ENCODE measurements at regions not wholly inside any gene's neighbourhood (a gene's known extent, or its start where the extent isn't known, plus 50 kb on each side); places are given as distances from the start of the nearest gene placed in this dataset.

DNA sequence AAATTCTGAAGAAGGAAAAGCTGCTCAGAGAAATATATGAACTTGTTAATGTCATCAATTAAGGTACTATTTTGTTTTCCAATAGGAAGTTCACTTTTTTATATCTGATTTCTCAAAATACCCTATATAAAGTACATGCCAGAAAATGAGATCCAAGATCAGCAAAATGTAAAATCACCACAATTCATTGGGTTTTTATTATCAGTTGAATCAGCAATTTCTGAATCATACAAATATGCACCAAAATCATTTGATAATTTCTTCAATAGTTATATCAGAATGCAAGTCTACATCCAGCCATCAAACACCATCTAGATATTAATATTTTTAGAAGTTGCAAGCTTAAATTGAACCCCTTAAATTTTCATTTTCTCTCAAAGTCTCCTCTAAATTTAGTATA, 1293.4 kb upstream of the NCAM2 start:
- no peak for DNase-seq

DNA sequence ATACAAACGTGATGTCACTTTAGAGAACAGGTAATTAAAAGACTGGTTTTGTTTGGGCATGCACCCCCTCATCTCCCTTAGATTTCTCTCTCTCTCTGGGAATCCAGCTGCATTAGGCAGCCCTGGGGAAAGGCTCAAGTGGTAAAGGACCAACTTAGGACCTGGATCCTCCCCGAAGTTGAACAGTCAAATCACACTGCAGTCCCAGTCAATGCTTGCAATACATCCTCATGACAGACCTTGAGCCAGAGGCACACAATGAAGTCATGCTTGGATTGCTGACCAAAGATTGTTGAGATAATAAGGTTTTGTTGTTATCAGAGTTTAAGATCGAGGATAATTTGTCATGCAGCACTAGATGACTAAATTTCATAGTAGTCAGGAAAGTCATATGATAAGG, 1285.8 kb upstream of the NCAM2 start:
- DNase-seq = no peak

GRCh38 chr21:19713313-19713712, 1284.9 kb upstream of the NCAM2 start:
- no peak for DNase-seq

DNA sequence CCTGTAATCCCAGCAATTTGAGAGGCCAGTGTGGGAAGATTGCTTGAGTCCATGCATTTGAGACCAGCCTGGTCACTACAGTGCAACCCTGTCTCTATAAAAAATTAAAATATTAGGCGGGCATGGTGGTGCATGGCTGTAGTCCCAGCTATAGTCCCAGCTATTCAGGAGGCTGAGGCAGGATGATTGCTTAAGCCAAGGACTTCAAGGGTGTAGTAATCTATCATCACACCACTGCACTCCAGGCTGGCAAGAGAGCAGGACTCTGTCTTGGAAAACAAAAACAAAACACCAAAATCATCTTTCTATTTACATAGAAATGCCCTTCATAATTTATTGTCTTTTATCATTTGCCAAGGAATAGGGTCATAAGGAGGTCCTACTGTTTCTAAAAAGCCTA, 1274.1 kb upstream of the NCAM2 start:
- no peak for DNase-seq

DNA sequence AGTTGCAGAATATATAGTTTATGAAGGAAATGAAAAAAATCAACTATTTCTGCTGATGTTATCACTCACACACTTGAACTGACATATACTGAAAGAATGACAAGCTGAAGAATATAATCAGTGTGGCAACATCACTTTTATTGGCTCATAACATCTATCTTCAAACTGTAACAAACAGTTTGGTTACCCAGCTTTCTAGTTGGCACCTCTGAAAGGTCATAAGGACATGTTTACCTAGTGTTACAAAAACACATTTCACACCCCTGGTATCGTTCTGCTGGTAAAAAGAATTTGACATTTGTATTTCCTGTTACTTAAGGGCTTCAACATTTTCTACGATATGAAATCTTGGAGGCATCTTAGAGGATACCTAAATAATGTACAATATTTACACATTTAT, 1267.0 kb upstream of the NCAM2 start:
- no peak for DNase-seq

DNA sequence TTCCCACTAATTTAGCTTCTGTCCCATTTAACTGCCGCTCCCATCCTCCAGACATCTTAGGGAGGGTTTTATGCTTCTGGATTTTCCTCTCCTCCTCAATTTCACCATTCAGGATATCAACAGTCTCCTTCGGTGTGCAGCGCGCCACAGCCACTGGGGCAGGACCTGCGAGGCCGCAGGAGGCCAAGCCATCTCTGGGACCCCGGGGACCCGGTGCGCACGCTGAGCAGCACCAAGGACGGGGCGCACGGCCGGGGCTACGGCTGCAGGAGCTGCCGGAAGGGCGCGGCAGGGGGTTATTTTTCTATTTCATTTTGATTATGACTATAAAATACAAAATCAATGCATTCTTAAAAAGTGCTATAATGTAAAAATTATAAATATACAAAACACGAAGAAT, 1238.4 kb upstream of the NCAM2 start:
- DNase-seq = no peak

- no peak for DNase-seq
These were observed 1230.7 kb upstream of the NCAM2 start for GRCh38 chr21:19767546-19767945.

- no peak for DNase-seq
These were observed 1226.3 kb upstream of the NCAM2 start for GRCh38 chr21:19771881-19772280.

DNA sequence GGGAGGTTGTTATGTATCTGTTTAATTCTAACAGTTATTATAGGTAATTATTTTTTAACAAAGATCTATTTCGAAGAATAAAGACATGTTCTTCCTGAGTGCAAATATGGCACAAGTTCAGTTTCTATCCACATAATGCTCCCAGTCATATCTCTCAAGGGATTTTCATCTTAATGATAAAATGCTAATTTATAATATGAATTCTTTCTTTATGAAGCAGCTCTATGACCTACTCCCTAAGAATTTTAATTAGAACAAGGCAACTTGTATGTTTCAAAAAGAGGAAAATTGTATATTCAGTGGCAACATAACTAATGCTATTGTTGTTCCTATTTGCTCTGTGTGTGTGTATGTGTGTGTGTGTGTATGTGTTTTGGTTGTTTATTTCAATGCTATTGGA, 1222.1 kb upstream of the NCAM2 start:
- no peak for DNase-seq

DNA sequence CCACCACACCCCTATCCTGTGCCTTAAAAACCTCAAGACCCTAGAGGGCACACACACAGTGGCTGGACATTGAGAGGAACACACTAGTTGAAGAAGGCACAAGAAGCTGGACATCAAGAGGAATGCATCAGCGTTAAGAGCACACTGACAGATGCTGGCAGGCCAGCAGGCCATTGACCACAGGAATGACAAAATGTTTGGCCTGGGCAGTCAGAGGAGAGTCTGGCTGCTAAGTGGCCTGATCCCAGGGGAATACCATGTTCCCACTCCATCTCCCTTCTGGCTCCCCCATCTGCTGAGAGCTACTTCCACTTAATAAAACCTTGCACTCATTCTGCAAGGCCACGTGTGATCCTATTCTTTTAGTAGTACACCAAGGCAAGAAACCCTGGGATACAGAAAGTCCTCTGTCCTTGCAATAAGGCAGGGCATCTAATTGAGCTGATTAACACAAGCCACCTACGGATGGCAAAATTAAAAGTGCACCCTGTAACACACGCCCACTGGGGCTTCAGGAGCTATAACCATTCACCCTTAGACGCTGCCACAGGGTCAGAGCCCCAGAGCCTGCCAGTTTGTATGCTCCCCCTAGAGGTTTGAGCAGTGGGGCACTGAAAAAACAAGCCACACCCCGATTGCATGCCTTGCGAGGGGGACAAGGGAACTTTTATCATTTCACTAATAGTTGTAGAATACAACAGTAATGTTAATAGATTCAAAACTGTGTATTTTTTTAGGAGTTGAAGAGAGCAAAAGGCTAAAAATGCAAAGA, 1216.1 kb upstream of the NCAM2 start:
- DNase-seq = no peak

GRCh38 chr21:19785941-19786340, 1212.3 kb upstream of the NCAM2 start:
- no peak for DNase-seq

DNA sequence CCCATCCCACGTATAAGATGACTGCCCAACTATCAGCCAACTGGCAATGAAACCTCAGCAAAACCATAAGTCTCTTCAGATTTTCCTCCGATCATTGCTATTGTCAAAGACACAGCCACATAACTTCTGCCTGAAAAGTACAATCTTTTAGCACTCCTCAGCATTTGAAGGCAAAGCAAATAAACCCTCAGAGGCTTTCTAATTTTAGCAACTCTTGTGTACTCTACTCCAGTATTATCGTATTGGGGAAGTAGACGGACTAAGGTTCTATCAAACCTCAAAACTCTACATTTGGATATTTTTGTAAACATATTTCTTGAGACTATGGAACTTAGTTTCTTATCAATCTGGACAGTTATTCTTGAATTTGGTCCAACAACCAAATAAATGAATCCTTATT, 1206.2 kb upstream of the NCAM2 start:
- DNase-seq = no peak

DNA sequence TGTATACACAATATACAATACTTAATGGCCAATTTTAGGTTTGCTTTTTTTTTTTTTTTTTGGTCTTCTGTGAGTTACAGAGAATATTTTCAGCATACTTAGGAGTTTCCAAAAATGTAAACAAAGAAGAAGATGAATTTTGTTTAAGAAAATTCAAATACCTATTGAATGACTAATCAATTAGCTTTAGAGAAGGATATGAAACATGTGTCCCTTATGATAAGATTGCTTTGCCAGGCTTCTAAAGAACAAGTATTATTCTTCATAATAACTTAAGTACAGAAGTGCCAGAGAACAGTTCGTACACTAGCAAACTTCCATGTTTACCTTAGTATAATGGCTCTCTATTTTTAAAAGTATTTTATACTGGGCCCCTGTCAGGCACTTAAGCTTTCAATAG, 1191.0 kb upstream of the NCAM2 start:
- DNase-seq = no peak

GRCh38 chr21:19810779-19811178, 1187.4 kb upstream of the NCAM2 start:
- no peak for DNase-seq

DNA sequence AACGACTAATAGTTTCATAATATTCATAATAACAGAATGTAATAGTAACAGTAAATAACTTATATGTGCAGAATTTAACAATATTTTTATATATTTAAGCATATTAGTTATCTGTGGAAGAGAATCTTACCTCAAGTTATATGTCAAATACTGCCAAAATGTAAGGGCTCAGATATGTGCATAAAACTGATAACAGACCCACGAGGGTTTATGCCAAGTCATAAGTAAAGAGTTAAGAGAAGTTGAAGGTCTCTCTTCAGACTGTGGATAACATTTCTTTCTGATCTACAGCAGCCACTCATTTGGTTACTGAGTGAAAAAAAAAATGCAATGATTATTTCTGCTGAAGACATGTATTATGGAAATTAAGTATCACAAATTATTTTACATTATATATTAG, 1167.8 kb upstream of the NCAM2 start:
- no peak for DNase-seq

GRCh38 chr21:19832551-19832950, 1165.7 kb upstream of the NCAM2 start:
- DNase-seq = no peak

DNA sequence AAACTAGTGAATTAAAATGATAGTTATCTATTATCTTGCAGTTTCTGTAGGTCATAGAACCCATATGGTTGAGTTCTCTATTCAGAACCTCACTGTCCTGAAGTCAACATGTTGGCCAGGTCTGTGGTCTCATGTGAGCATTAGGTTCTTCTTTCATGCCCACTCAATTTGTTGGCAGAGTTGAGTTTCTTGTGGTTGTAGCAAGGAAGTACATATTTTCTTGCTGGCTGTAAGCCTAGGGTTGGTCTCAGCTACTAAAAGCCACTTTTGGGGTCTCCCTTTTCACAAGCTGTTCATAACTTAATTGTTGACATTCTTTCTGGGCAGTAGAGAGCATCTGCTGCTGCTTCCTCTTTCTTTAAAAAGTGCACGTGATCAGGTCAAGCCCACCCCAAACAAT, 1165.1 kb upstream of the NCAM2 start:
- DNase-seq = no peak

GRCh38 chr21:19842601-19843000, 1155.6 kb upstream of the NCAM2 start:
- DNase-seq = no peak

DNA sequence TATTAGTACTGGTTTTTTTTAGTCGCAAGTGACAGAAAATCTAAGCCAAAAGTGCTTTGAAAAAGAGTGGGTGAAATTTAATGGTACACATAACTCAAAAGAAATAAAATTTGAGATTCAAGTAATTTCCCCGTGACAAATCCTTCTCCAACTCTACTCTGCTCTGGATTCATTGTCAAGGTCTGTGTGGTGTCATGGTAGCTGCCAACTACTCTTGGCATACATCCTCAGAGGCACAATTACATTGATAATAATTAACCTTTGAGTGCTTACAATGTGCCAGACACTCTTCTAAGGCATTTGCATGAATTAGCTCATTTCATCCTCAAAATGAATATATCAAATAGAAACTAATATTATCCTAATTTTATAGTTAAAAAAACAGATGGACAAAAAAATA, 1153.9 kb upstream of the NCAM2 start:
- DNase-seq = no peak

DNA sequence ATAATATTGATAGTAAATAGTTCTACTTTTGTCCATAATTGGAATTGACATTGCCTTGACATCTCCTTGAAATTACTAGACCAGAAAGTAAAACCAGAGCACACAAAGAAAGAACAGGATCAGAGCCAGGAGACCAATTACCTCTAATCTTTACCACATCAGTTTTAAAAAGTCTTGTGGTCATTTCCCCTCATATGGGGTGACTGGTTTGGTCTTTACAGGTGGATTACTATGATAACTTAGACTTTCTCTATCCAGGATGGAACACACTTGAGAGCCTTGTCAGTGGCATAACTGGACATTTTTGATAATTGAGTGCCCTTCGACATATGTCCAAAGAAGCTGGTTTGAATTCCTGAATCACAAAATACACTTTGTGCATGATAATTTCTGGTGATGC, 1148.1 kb upstream of the NCAM2 start:
- no peak for DNase-seq

DNA sequence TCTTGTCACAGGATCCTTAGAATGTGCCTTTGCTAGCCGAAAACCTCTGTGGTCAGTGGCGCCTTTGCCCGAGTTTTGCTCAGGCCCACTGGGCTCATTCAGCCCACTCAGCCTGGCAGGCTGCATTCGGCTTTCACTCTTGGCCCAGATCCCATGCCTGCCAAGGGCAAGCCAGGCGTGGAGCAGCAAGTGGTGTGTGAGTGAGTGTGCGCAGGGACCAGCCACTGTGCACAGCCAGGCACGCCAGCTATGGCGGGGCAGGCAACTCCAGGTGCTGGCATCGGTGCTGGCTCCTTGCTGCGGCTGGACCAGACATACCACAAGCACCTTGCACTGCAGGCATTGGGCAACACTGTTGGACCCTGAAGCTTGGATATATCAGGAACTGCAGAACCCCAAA, 1145.1 kb upstream of the NCAM2 start:
- DNase-seq = no peak

DNA sequence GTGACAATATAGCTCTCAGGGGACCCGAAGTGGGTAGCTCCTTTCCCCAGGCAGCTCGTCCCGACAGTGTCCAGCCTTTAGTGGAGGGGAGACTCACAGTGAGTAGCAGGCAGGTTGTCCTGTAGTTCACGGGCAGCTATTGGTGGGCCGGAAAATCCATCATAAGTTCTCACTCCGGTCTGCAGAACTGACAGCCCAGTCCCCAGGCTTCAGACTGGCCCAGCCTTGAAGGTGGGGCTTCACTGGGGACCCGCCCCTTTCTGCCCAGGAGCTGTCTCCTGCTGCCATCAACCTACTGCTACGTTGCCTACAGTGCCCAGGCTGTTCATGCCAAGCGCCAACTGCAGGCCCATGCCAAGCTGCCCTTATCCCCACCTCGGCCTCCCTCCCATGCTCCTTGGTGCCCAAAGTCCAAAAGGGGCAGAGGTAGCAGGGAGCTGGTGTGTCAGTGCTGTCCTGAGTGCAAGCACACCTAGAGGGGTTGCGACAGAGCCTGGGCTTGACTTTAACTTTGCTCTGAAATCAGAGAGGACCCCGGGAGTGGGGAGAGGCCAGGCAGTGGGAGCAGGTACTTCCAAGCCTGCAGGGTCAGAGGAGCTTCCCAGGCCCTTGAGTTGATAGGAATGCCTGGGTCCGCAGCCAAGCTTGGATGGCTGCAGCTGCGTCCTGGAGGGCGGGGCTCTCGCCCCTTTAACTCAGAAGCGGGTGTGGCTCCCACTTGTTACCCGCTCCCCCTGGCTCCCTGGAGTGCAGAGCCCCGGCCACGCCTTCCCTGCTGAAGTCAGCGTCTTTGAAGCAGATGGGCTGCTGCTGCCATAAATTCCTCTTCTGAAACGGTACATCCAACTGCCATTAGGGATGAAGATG, 1144.3 kb upstream of the NCAM2 start:
- no peak for DNase-seq

DNA sequence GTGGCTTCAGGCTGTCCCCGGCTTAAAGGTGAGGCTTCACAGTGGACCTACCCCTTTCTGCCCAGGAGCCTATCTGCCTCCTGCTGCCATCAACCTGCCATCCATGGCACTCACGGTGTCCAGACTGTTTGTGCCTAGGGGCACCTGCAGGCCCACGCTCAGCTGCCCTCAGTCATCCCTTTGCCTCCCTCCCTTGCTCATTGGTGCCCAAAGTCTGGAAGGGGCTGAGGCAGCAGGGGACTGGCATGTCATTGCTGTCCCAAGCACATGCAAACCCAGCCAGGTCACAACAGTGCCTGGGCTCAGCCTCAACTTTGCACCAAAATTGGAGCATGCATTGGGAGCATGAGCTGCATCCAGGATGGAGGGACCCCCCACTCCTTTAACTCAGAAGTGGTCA, 1142.7 kb upstream of the NCAM2 start:
- no peak for DNase-seq

DNA sequence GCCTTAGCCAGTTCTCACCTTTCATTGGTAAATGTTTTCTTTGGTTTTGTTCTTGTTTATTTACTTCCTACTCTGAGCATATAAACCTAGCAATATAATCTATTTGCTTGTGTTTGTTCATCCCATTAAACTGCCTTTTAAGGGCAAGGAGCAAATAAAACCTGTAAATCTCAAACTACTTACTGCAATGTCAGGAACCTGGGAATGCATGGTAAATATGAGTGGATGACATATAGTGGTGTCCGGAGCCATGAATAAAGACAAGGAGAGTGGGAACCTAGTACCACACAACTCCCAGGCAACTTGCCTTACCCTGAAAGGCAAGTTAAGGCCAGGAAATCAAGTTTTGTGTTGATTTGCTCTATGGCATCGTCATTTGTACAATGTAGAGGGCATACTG, 1133.7 kb upstream of the NCAM2 start:
- DNase-seq = no peak

GRCh38 chr21:19870682-19871081, 1127.5 kb upstream of the NCAM2 start:
- no peak for DNase-seq
